GM12878 (cell line): ENCODE measurements at regions not wholly inside any gene's neighbourhood (a gene's known extent, or its start where the extent isn't known, plus 50 kb on each side); places are given as distances from the start of the nearest gene placed in this dataset.

Experiments
- ATAC-seq: fragments of 200-7000 bp; cut with Tn5 transposase; 3 replicates; pipeline ENCODE4 v1.9.1; 2020; ENCODE audit warnings: mild to moderate bottlenecking, moderate library complexity
- BruUV-seq: library from RNA; stranded (reverse); fragments of 400-500 nt; replicated peaks from 2 replicates; lab custom pipeline; 2021; lab: Mats Ljungman, UMichigan
- CTCF ChIA-PET: fragments of 300-600 bp; sonication (Branson Sonifier 250); formaldehyde crosslinking; extraction: SDS; loops from one replicate; lab custom pipeline; 2021; ENCODE audit warnings: inconsistent platforms; lab: Yijun Ruan, JAX
- POLR2A ChIA-PET: fragments of 350-600 bp; formaldehyde crosslinking; extraction: SDS; loops from one replicate; lab custom pipeline; 2021; ENCODE audit warnings: inconsistent platforms; lab: Charles Lee
- RAD21 ChIA-PET: fragments of 300-600 bp; sonication (Branson Sonifier 250); formaldehyde crosslinking; loops from one replicate; lab custom pipeline; 2023; ENCODE audit warnings: antibody characterized with exemption; ENCODE audit not compliant: unreplicated experiment; lab: Charles Lee
- SMC1A ChIA-PET: fragments of 300-600 bp; sonication (Branson Sonifier 250); formaldehyde crosslinking; loops from one replicate; lab custom pipeline; 2023; ENCODE audit not compliant: unreplicated experiment, uncharacterized antibody; lab: Charles Lee
- DNase-seq: peaks from one replicate; pipeline ENCODE4 v3.0.0-alpha.2; 2011; ENCODE audit warnings: low read depth, low spot score
- FAIRE-seq: peaks from 3 replicates; lab custom pipeline; 2011; peaks lifted over from hg19 to GRCh38; lab: Jason Lieb, UNC
- H2AFZ ChIP-seq: 2 replicates; pipeline ENCODE4 v1.6.0; 2011; ENCODE audit warnings: low read depth, low read length, control low read depth; ENCODE audit not compliant: control insufficient read depth
- H3K27ac ChIP-seq: 2 replicates; pipeline ENCODE4 v1.5.1; 2011; ENCODE audit warnings: control low read depth; ENCODE audit not compliant: control insufficient read depth, insufficient read depth
- H3K27me3 ChIP-seq, 2 experiments: replicated peaks in 1 of 2; 2 replicates each; pipeline versions ENCODE4 v1.6.0 to v1.6.1; 2011; ENCODE audit warnings: low read length in 1 of 2; ENCODE audit not compliant: control insufficient read depth in 2 of 2, insufficient read depth in 2 of 2
- H3K36me3 ChIP-seq, 2 experiments: 2 replicates each; pipeline ENCODE4 v1.5.1; 2011; ENCODE audit warnings: low read length in 1 of 2; ENCODE audit not compliant: control insufficient read depth in 2 of 2, insufficient read depth in 2 of 2
- H3K4me1 ChIP-seq: 2 replicates; pipeline ENCODE4 v1.6.1; 2011; ENCODE audit warnings: mild to moderate bottlenecking, low read length, moderate library complexity, mixed read lengths; ENCODE audit not compliant: control insufficient read depth, insufficient read depth
- H3K4me2 ChIP-seq: 2 replicates; pipeline ENCODE4 v1.6.0; 2011; ENCODE audit warnings: control low read depth; ENCODE audit not compliant: control insufficient read depth, insufficient read depth
- H3K4me3 ChIP-seq: fragments of 200-600 bp; sonication (generic); 2 replicates; pipeline ENCODE4 v1.5.1; 2016
- H3K79me2 ChIP-seq: 2 replicates; pipeline ENCODE4 v1.6.0; 2011; ENCODE audit warnings: low read length; ENCODE audit not compliant: control insufficient read depth, insufficient read depth
- H3K9ac ChIP-seq: 2 replicates; pipeline ENCODE4 v1.8.0; 2011; ENCODE audit warnings: low read length, control low read depth, mixed read lengths; ENCODE audit not compliant: control insufficient read depth, insufficient read depth
- H3K9me3 ChIP-seq: replicated peaks from 3 replicates; pipeline ENCODE4 v1.5.1; 2011; ENCODE audit warnings: mild to moderate bottlenecking, low read length; ENCODE audit not compliant: control insufficient read depth, insufficient read depth
- H4K20me1 ChIP-seq: 2 replicates; pipeline ENCODE4 v1.6.0; 2011; ENCODE audit not compliant: control insufficient read depth, insufficient read depth
- BCLAF1 ChIP-seq: fragments of 450-650 bp; IDR thresholded peaks from 2 replicates; pipeline ENCODE4 v1.6.1; 2017; ENCODE audit warnings: antibody characterized with exemption, mild to moderate bottlenecking, moderate library complexity
- BMI1 ChIP-seq: fragments of 450-650 bp; IDR thresholded peaks from 2 replicates; pipeline ENCODE4 v1.6.1; 2016; ENCODE audit warnings: mild to moderate bottlenecking, moderate library complexity, borderline replicate concordance
- CREM ChIP-seq: IDR thresholded peaks from 2 replicates; pipeline ENCODE4 v1.6.1; 2014; ENCODE audit warnings: antibody characterized with exemption, low read depth
- ESRRA ChIP-seq: IDR thresholded peaks from 2 replicates; pipeline ENCODE4 v1.6.1; 2012; ENCODE audit warnings: mild to moderate bottlenecking, low read length, improper control_type of control experiment
- JUND ChIP-seq: IDR thresholded peaks from 2 replicates; pipeline ENCODE4 v1.6.1; 2012; ENCODE audit warnings: low read depth, mild to moderate bottlenecking, low read length, improper control_type of control experiment, moderate library complexity
- MXI1 ChIP-seq: fragments of 150-350 bp; IDR thresholded peaks from 2 replicates; pipeline ENCODE4 v1.6.1; 2011; ENCODE audit warnings: low read depth, mild to moderate bottlenecking, inconsistent platforms, low read length, improper control_type of control experiment
- RCOR1 ChIP-seq: conservative IDR thresholded peaks from 2 replicates; pipeline ENCODE4 v1.6.1; 2012; ENCODE audit warnings: low read depth, low read length, improper control_type of control experiment
- SRF ChIP-seq, 2 experiments: IDR thresholded peaks; 2 replicates each; pipeline ENCODE4 v1.6.1; 2011; ENCODE audit warnings: low read depth in 2 of 2, low read length in 2 of 2, mild to moderate bottlenecking in 1 of 2, moderate library complexity in 1 of 2
- TCF3 ChIP-seq: IDR thresholded peaks from 2 replicates; pipeline ENCODE4 v1.6.1; 2012; ENCODE audit warnings: low read depth, mild to moderate bottlenecking, low read length, borderline replicate concordance; ENCODE audit not compliant: insufficient read depth
- WGBS: methylation state at CpG from one replicate; pipeline ENCODE4 v1.1.6; 2016; ENCODE audit warnings: low lambda C conversion rate; ENCODE audit not compliant: insufficient replicate concordance, insufficient coverage; ENCODE audit errors: missing lambda C conversion rate; 5-methylcytosine and 5-hydroxymethylcytosine counted together
- in situ Hi-C: fragments of 300-500 bp; cut with MboI; formaldehyde crosslinking; loops from 9 replicates; pipeline ENCODE4 v1.14.3; 2018; ENCODE audit warnings: mixed read lengths
- intact Hi-C: fragments of 100-400 bp; cut with micrococcal nuclease; formaldehyde crosslinking; loops from one replicate; pipeline ENCODE4 v1.14.2; 2022; ENCODE audit not compliant: unreplicated experiment
- TF ChIP-seq, protein P1 (sequence below): fragments of 450-650 bp; IDR thresholded peaks from 2 replicates; pipeline ENCODE4 v1.6.1; 2017; ENCODE audit warnings: low read depth, mild to moderate bottlenecking, moderate library complexity

- no peak overlapping the region for H2AFZ ChIP-seq
- ATAC-seq (no peak), FAIRE-seq (no peak), DNase-seq (no peak)
- no peaks in the 10 kb centered on the region for H3K27me3 ChIP-seq
- no peaks in the 10 kb centered on the region for H3K4me1 ChIP-seq
- ChIA-PET SMC1A (no interaction called here), RAD21 (no interaction called here), POLR2A (no interaction called here), CTCF (no interaction called here)
- 0% methylated on average over 2 of the region's 2 CpGs for WGBS
- H3K79me2 ChIP-seq = no peaks in the 10 kb centered on the region
- TF ChIP-seq, protein P1, sequence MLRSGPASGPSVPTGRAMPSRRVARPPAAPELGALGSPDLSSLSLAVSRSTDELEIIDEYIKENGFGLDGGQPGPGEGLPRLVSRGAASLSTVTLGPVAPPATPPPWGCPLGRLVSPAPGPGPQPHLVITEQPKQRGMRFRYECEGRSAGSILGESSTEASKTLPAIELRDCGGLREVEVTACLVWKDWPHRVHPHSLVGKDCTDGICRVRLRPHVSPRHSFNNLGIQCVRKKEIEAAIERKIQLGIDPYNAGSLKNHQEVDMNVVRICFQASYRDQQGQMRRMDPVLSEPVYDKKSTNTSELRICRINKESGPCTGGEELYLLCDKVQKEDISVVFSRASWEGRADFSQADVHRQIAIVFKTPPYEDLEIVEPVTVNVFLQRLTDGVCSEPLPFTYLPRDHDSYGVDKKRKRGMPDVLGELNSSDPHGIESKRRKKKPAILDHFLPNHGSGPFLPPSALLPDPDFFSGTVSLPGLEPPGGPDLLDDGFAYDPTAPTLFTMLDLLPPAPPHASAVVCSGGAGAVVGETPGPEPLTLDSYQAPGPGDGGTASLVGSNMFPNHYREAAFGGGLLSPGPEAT = no peak
- no peak for TF ChIP-seq TCF3
- no peaks in the 10 kb centered on the region for H3K36me3 ChIP-seq
- no peak overlapping the region for H3K27ac ChIP-seq
- in situ Hi-C loops (no loop called here), intact Hi-C loops (no loop called here)
- H4K20me1 ChIP-seq = no peaks in the 10 kb centered on the region
- H3K4me3 ChIP-seq = no peak overlapping the region
- H3K4me2 ChIP-seq = no peak overlapping the region
- no peak overlapping the region for H3K9ac ChIP-seq
- no peaks in the 10 kb centered on the region; the same call in 2 of the 3 replicates for H3K9me3 ChIP-seq
- no TSS peak for BruUV-seq
These were observed 1032.0 kb downstream of the BRD1 start for GRCh38 chr22:48795664-48796063.

- SMC1A ChIA-PET = no interaction called here
- in situ Hi-C loops (no loop called here), intact Hi-C loops (no loop called here)
- POLR2A ChIA-PET = no interaction called here
- no peak for DNase-seq
- no peaks in the 10 kb centered on the region for H4K20me1 ChIP-seq
- H3K9ac ChIP-seq = no peak overlapping the region
- CTCF ChIA-PET = no interaction called here
- no peaks in the 10 kb centered on the region; the same call in 2 of the 3 replicates for H3K9me3 ChIP-seq
- no peak overlapping the region for H2AFZ ChIP-seq
- RAD21 ChIA-PET = no interaction called here
- FAIRE-seq = no peak
- no TSS peak for BruUV-seq
- no peaks in the 10 kb centered on the region for H3K27me3 ChIP-seq
- no peak overlapping the region for H3K4me2 ChIP-seq
- H3K4me1 ChIP-seq = no peaks in the 10 kb centered on the region
- H3K4me3 ChIP-seq = no peak overlapping the region
- H3K36me3 ChIP-seq = no peaks in the 10 kb centered on the region
- H3K79me2 ChIP-seq = no peaks in the 10 kb centered on the region
- no peak overlapping the region for H3K27ac ChIP-seq
- WGBS = 30% methylated on average over 7 of the region's 7 CpGs
- ATAC-seq = no peak
- TF ChIP-seq ESRRA = no peak
- no peak for TF ChIP-seq MXI1
- no peak for TF ChIP-seq BMI1
- TF ChIP-seq RCOR1 = no peak
- TF ChIP-seq SRF (IDR thresholded peaks at IDR 0.05; ENCODE audit: low read depth in 2 of 2, low read length in 2 of 2) = no peak
- no peak for TF ChIP-seq BCLAF1
- no peak for TF ChIP-seq JUND
- TF ChIP-seq CREM = no peak
These were observed 1032.8 kb downstream of the BRD1 start for GRCh38 chr22:48794906-48795305.
